ENCODE measurements at regions not wholly inside any gene's neighbourhood (a gene's known extent, or its start where the extent isn't known, plus 50 kb on each side); places are given as distances from the start of the nearest gene placed in this dataset.

GRCh38 chr9:30774326-30774725, 1610.1 kb upstream of the ACO1 start:
- peak; percentile 76 for TF ChIP-seq CTCF (conservative IDR thresholded peaks at IDR 0.05)
- no peak for TF ChIP-seq ZFX (IDR thresholded peaks at IDR 0.05)

All from C4-2B (cell line).